ENCODE measurements at regions not wholly inside any gene's neighbourhood (a gene's known extent, or its start where the extent isn't known, plus 50 kb on each side); places are given as distances from the start of the nearest gene placed in this dataset.
A peak's percentile ranks its signal among the peaks of the same experiment; 100 is the strongest.

- DNase-seq, result peak; percentile 18 to 38
Measured at GRCh38 chr14:76647697-76648298, 113.5 kb upstream of the VASH1 start.

GRCh38 chr14:76651410-76652055 is 109.7 kb upstream of the VASH1 start:
- Histone ChIP-seq H3K36me3 (no peaks in the 10 kb centered on the region), H3K4me1 (no peaks in the 10 kb centered on the region), H3K4me3 (replicated peaks in 1 of 3) (no peak overlapping the region), H3K9me3 (no peaks in the 10 kb centered on the region), H3K27me3 (no peaks in the 10 kb centered on the region), H3K27ac (no peak overlapping the region)
- intact Hi-C loops (cut with DNase I), result no loop called here
- no peak for DNase-seq
- 59 to 65% methylated on average over 3 of the region's 3 CpGs for WGBS, 2 donors
- TF ChIP-seq CTCF (IDR thresholded peaks at IDR 0.05) (no peak), POLR2A (IDR thresholded peaks at IDR 0.05) (no peak)

More at GRCh38 chr14:76647697-76648298, 113.5 kb upstream of the VASH1 start:
- 81 to 83% methylated on average over 7 of the region's 7 CpGs for WGBS, 2 donors
- intact Hi-C loops (cut with DNase I), result loop anchor here (5.0 kb wide), 1 partner anchor 595 kb away; no protein-coding TSS in a partner anchor
- Histone ChIP-seq H3K36me3 (no peaks in the 10 kb centered on the region), H3K4me3 (replicated peaks in 1 of 3) (no peak overlapping the region), H3K4me1 (no peaks in the 10 kb centered on the region), H3K27me3 (no peaks in the 10 kb centered on the region), H3K9me3 (no peaks in the 10 kb centered on the region), H3K27ac (no peak overlapping the region)
- TF ChIP-seq CTCF (IDR thresholded peaks at IDR 0.05) (peak; percentile 44 to 80 (median 64)), POLR2A (IDR thresholded peaks at IDR 0.05) (no peak)

GRCh38 chr14:76653875-76654572 is 107.2 kb upstream of the VASH1 start:
- intact Hi-C loops (cut with DNase I), result no loop called here
- no peak for TF ChIP-seq CTCF (IDR thresholded peaks at IDR 0.05)
- no peak for TF ChIP-seq POLR2A (IDR thresholded peaks at IDR 0.05)
- H3K27ac ChIP-seq, result no peak overlapping the region
- no peak for DNase-seq
- H3K9me3 ChIP-seq, result no peaks in the 10 kb centered on the region
- H3K4me3 ChIP-seq (replicated peaks in 1 of 3), result no peak overlapping the region
- H3K36me3 ChIP-seq, result no peaks in the 10 kb centered on the region
- 68 to 70% methylated on average over 8 of the region's 8 CpGs for WGBS, 2 donors
- no peaks in the 10 kb centered on the region for H3K4me1 ChIP-seq
- H3K27me3 ChIP-seq, result no peaks in the 10 kb centered on the region

- Histone ChIP-seq H3K36me3 (no peaks in the 10 kb centered on the region), H3K4me3 (replicated peaks in 1 of 3) (no peak overlapping the region), H3K9me3 (no peaks in the 10 kb centered on the region), H3K27me3 (no peaks in the 10 kb centered on the region), H3K27ac (no peak overlapping the region), H3K4me1 (no peaks in the 10 kb centered on the region)
- TF ChIP-seq CTCF (IDR thresholded peaks at IDR 0.05) (no peak), POLR2A (IDR thresholded peaks at IDR 0.05) (no peak)
- DNase-seq, result no peak
- intact Hi-C loops (cut with DNase I), result no loop called here
- 56 to 62% methylated on average over 10 of the region's 10 CpGs for WGBS, 2 donors
Measured at GRCh38 chr14:76654573-76655108, 106.6 kb upstream of the VASH1 start.

- no peaks in the 10 kb centered on the region for H3K36me3 ChIP-seq
- no peak for TF ChIP-seq CTCF (IDR thresholded peaks at IDR 0.05)
- no peak for TF ChIP-seq POLR2A (IDR thresholded peaks at IDR 0.05)
- intact Hi-C loops (cut with DNase I), result no loop called here
- H3K4me1 ChIP-seq, result no peaks in the 10 kb centered on the region
- no peak for DNase-seq
- WGBS, 2 donors, result 56 to 61% methylated on average over 2 of the region's 2 CpGs
- no peaks in the 10 kb centered on the region for H3K27me3 ChIP-seq
- no peak overlapping the region for H3K4me3 ChIP-seq (replicated peaks in 1 of 3)
- no peaks in the 10 kb centered on the region for H3K9me3 ChIP-seq
- no peak overlapping the region for H3K27ac ChIP-seq
Measured at GRCh38 chr14:76655331-76655730, 105.9 kb upstream of the VASH1 start.
